ENCODE measurements at regions not wholly inside any gene's neighbourhood (a gene's known extent, or its start where the extent isn't known, plus 50 kb on each side); places are given as distances from the start of the nearest gene placed in this dataset.

DNA sequence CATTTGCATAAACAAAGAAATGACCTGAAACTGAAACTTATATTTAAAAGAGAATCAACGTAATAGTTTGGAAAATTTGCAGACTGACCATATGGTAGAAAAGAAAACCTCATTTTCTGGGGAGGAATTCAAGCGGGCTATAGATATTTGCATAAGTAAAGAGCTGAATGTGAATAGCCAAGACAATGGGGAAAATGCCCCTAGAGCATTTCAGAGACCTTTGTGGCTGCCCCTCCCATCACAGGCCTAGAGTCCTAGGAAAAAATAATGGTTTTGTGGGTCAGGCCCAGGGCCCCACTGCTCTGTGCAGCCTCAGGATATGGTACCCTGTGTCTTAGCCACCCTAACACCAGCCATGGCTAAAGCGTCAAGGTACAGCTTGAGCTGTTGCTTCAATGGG, 480.6 kb upstream of the MBL2 start:
- WGBS (ENCODE audit: insufficient coverage, low coverage, low lambda C conversion rate, missing lambda C conversion rate): 84% methylated on average over 2 of the region's 3 CpGs
- TF ChIP-seq POLR2A (IDR thresholded peaks at IDR 0.05): no peak
- TF ChIP-seq, protein P1, sequence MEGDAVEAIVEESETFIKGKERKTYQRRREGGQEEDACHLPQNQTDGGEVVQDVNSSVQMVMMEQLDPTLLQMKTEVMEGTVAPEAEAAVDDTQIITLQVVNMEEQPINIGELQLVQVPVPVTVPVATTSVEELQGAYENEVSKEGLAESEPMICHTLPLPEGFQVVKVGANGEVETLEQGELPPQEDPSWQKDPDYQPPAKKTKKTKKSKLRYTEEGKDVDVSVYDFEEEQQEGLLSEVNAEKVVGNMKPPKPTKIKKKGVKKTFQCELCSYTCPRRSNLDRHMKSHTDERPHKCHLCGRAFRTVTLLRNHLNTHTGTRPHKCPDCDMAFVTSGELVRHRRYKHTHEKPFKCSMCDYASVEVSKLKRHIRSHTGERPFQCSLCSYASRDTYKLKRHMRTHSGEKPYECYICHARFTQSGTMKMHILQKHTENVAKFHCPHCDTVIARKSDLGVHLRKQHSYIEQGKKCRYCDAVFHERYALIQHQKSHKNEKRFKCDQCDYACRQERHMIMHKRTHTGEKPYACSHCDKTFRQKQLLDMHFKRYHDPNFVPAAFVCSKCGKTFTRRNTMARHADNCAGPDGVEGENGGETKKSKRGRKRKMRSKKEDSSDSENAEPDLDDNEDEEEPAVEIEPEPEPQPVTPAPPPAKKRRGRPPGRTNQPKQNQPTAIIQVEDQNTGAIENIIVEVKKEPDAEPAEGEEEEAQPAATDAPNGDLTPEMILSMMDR (IDR thresholded peaks at IDR 0.05): no peak

DNA sequence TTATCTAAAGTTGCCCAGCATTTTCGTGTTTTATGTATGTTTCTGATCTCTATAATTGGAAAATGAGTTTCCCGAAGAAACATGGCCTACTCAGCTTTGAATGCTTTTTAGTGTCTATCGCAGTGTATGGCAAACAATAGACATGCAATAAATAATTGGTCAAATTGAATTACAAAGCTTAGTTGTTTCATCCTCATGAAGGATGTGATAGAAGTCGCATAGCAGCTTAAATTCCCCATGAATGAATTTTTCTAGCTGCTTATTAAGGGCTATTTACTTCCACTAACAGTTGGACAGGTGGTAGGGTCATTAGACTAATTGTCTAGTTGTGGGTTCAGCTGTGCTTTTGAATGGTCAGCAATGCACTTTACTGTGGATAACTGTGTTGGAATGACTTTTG, 467.3 kb upstream of the MBL2 start:
- intact Hi-C loops (cut with DNase I): no loop called here
- Histone ChIP-seq H3K27ac (no peak overlapping the region), H3K36me3 (no peaks in the 10 kb centered on the region), H3K9me3 (no peaks in the 10 kb centered on the region), H3K27me3 (no peaks in the 10 kb centered on the region), H3K4me3 (no peak overlapping the region), H3K4me1 (no peaks in the 10 kb centered on the region)
- WGBS (ENCODE audit: insufficient coverage, low coverage, low lambda C conversion rate, missing lambda C conversion rate): 71% methylated on average over 4 of the region's 4 CpGs
- ATAC-seq: no peak
- DNase-seq: no peak
- TF ChIP-seq, protein P1 (IDR thresholded peaks at IDR 0.05): no peak
- no peak for TF ChIP-seq POLR2A (IDR thresholded peaks at IDR 0.05)

More for the DNA sequence above, 480.6 kb upstream of the MBL2 start:
- Histone ChIP-seq H3K27ac (no peak overlapping the region), H3K27me3 (no peaks in the 10 kb centered on the region), H3K4me3 (no peak overlapping the region), H3K9me3 (no peaks in the 10 kb centered on the region), H3K4me1 (no peaks in the 10 kb centered on the region), H3K36me3 (no peaks in the 10 kb centered on the region)
- no peak for DNase-seq
- ATAC-seq: no peak
- intact Hi-C loops (cut with DNase I): no loop called here

DNA sequence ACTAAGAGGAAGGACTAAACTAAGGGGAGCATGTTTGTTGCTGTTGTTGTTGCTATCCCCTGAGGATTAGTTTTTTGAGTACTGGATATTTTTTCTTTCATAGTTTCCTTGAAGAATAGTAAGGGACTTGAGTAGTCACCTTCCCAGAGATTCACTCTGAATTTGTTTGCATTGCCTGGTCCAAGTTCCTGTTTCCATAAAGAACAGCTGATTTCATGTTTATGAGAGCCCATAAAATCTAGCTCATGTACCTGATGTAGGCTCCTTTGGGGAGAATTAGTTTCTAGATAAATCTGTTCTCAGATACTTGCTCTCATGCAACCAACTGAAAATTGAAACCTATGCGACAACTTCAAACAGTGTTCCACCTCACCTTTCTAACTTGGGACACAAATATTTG, 464.4 kb upstream of the MBL2 start:
- 100% methylated on average over 1 of the region's 1 CpG for WGBS (ENCODE audit: insufficient coverage, low coverage, low lambda C conversion rate, missing lambda C conversion rate)
- ATAC-seq: no peak

GRCh38 chr10:53233749-53234148, 461.2 kb upstream of the MBL2 start:
- no peaks in the 10 kb centered on the region for H3K9me3 ChIP-seq
- no peak overlapping the region for H3K4me3 ChIP-seq
- intact Hi-C loops (cut with DNase I): no loop called here
- no peak for TF ChIP-seq POLR2A (IDR thresholded peaks at IDR 0.05)
- TF ChIP-seq, protein P1 (IDR thresholded peaks at IDR 0.05): no peak
- no peaks in the 10 kb centered on the region for H3K4me1 ChIP-seq
- DNase-seq (no peak), ATAC-seq (no peak)
- no peak overlapping the region for H3K27ac ChIP-seq
- no peaks in the 10 kb centered on the region for H3K27me3 ChIP-seq
- WGBS (ENCODE audit: insufficient coverage, low coverage, low lambda C conversion rate, missing lambda C conversion rate): 50% methylated on average over 1 of the region's 1 CpG
- no peaks in the 10 kb centered on the region for H3K36me3 ChIP-seq

More for the DNA sequence above, 464.4 kb upstream of the MBL2 start:
- no peaks in the 10 kb centered on the region for H3K36me3 ChIP-seq
- intact Hi-C loops (cut with DNase I): no loop called here
- TF ChIP-seq POLR2A (IDR thresholded peaks at IDR 0.05): no peak
- TF ChIP-seq, protein P1 (IDR thresholded peaks at IDR 0.05): no peak
- no peak for DNase-seq
- no peaks in the 10 kb centered on the region for H3K27me3 ChIP-seq
- H3K27ac ChIP-seq: no peak overlapping the region
- H3K4me1 ChIP-seq: no peaks in the 10 kb centered on the region
- H3K4me3 ChIP-seq: no peak overlapping the region
- no peaks in the 10 kb centered on the region for H3K9me3 ChIP-seq

- Histone ChIP-seq H3K9me3 (no peaks in the 10 kb centered on the region), H3K4me1 (no peaks in the 10 kb centered on the region), H3K4me3 (no peak overlapping the region), H3K27me3 (no peaks in the 10 kb centered on the region), H3K36me3 (no peaks in the 10 kb centered on the region), H3K27ac (no peak overlapping the region)
- no peak for ATAC-seq
- TF ChIP-seq, protein P1 (IDR thresholded peaks at IDR 0.05): no peak
- 42% methylated on average over 2 of the region's 2 CpGs for WGBS (ENCODE audit: insufficient coverage, low coverage, low lambda C conversion rate, missing lambda C conversion rate)
- DNase-seq: no peak
- intact Hi-C loops (cut with DNase I): no loop called here
Measured at GRCh38 chr10:53230651-53231050, 458.1 kb upstream of the MBL2 start.
